GM13976 (cell line): ENCODE measurements at regions not wholly inside any gene's neighbourhood (a gene's known extent, or its start where the extent isn't known, plus 50 kb on each side); places are given as distances from the start of the nearest gene placed in this dataset.

Experiments used
- DNase-seq: peaks from one replicate; pipeline ENCODE4 v3.0.0; 2012; ENCODE audit warnings: low spot score
- in situ Hi-C: fragments of 300-500 bp; cut with MboI; formaldehyde crosslinking; loops from one replicate; pipeline ENCODE4 v1.12.0; 2022; ENCODE audit warnings: low sequenced_read_pairs, mixed read lengths, inconsistent platforms; ENCODE audit not compliant: unreplicated experiment
- TF ChIP-seq, protein P1 (sequence below): IDR thresholded peaks from 2 replicates; pipeline ENCODE4 v1.5.1; 2012; ENCODE audit warnings: borderline replicate concordance, mild to moderate bottlenecking; ENCODE audit not compliant: insufficient read depth; ENCODE audit errors: extremely low read depth, missing control alignments, control extremely low read depth

GRCh38 chr7:21364801-21365271 is 63.0 kb upstream of the SP4 start:
- in situ Hi-C loops: no loop called here
- DNase-seq: no peak
- TF ChIP-seq, protein P1, sequence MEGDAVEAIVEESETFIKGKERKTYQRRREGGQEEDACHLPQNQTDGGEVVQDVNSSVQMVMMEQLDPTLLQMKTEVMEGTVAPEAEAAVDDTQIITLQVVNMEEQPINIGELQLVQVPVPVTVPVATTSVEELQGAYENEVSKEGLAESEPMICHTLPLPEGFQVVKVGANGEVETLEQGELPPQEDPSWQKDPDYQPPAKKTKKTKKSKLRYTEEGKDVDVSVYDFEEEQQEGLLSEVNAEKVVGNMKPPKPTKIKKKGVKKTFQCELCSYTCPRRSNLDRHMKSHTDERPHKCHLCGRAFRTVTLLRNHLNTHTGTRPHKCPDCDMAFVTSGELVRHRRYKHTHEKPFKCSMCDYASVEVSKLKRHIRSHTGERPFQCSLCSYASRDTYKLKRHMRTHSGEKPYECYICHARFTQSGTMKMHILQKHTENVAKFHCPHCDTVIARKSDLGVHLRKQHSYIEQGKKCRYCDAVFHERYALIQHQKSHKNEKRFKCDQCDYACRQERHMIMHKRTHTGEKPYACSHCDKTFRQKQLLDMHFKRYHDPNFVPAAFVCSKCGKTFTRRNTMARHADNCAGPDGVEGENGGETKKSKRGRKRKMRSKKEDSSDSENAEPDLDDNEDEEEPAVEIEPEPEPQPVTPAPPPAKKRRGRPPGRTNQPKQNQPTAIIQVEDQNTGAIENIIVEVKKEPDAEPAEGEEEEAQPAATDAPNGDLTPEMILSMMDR: no peak

GRCh38 chr7:21365866-21366624 is 61.8 kb upstream of the SP4 start:
- TF ChIP-seq, protein P1: no peak
- DNase-seq: no peak
- in situ Hi-C loops: no loop called here

DNA sequence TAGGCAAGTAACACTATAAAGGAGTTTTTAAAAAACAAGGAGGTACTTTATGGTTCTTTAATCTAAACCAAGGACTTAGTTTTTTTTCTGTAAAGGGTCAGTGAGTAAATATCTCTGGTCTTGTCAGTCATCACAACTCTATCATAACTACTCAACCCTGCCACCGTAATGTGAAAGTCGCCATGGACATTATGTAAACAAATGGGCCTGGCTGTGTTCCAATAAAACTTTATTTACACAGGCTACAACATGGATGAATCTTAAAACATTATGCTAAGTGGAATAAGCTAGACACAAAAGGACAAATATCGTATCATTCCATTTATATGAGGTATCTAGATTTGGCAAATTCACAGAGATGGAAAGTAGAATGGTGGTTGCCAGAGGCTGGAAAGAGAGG is 60.8 kb upstream of the SP4 start:
- TF ChIP-seq, protein P1: no peak
- in situ Hi-C loops: no loop called here
- DNase-seq: no peak

DNA sequence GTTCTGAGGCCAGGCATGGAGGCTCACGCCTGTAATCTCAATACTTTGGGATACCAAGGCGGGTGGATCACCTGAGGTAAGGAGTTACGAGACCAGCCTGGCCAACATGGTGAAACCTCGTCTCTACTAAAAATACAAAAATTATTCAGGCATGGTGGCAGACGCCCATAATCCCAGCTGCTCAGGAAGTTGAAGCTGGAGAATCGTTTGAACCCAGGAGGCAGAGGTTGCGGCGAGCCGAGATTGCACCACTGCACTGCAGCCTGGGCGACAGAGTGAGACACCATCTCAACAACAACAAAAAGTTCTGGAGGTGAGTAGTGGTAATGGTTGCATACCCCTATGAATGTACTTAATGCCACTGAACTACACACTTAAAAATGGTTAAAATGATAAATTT is 60.3 kb upstream of the SP4 start:
- in situ Hi-C loops: no loop called here

GRCh38 chr7:21368317-21368716 is 59.6 kb upstream of the SP4 start:
- DNase-seq: no peak
- in situ Hi-C loops: no loop called here
- TF ChIP-seq, protein P1: no peak

More for the DNA sequence above, 60.3 kb upstream of the SP4 start:
- DNase-seq: no peak
- TF ChIP-seq, protein P1: no peak

GRCh38 chr7:21370283-21370982 is 57.5 kb upstream of the SP4 start:
- TF ChIP-seq, protein P1: no peak
- DNase-seq: no peak

More at GRCh38 chr7:21370283-21370982, 57.5 kb upstream of the SP4 start:
- in situ Hi-C loops: no loop called here
